Mesendoderm (in vitro differentiated cells): ENCODE measurements at regions not wholly inside any gene's neighbourhood (a gene's known extent, or its start where the extent isn't known, plus 50 kb on each side); places are given as distances from the start of the nearest gene placed in this dataset.

Experiments used
- DNase-seq: peaks from one replicate; pipeline ENCODE4 v3.0.0; 2013
- H2AK5ac ChIP-seq: 2 replicates; pipeline ENCODE4 v1.6.1; 2013; ENCODE audit warnings: low read length, inconsistent platforms
- H2BK120ac ChIP-seq: 2 replicates; pipeline ENCODE4 v1.6.1; 2013; ENCODE audit warnings: low read depth, mild to moderate bottlenecking, low read length, moderate library complexity, mixed read lengths
- H2BK15ac ChIP-seq: replicated peaks from 2 replicates; pipeline ENCODE4 v1.6.1; 2013; ENCODE audit warnings: low read depth, mild to moderate bottlenecking, moderate library complexity
- H2BK5ac ChIP-seq: 2 replicates; pipeline ENCODE4 v1.6.1; 2013; ENCODE audit warnings: low read length, inconsistent platforms
- H3K18ac ChIP-seq: 2 replicates; pipeline ENCODE4 v1.6.1; 2013; ENCODE audit warnings: mild to moderate bottlenecking, low read length, mixed read lengths
- H3K23ac ChIP-seq: one replicate; pipeline ENCODE4 v1.6.1; 2013; ENCODE audit warnings: low read length
- H3K27ac ChIP-seq: 2 replicates; pipeline ENCODE4 v1.5.1; 2013; ENCODE audit warnings: low read depth, mild to moderate bottlenecking, inconsistent platforms, low read length, moderate library complexity
- H3K27me3 ChIP-seq: 2 replicates; pipeline ENCODE4 v1.6.1; 2013; ENCODE audit warnings: low read length, control low read depth, mild to moderate bottlenecking, inconsistent platforms; ENCODE audit not compliant: insufficient read depth, poor library complexity
- H3K36me3 ChIP-seq: 2 replicates; pipeline ENCODE4 v1.6.1; 2013; ENCODE audit warnings: low read length, inconsistent platforms; ENCODE audit not compliant: control insufficient read depth, insufficient read depth
- H3K4ac ChIP-seq: one replicate; pipeline ENCODE4 v1.6.1; 2013; ENCODE audit warnings: low read depth, mild to moderate bottlenecking, low read length, moderate library complexity
- H3K4me1 ChIP-seq: 2 replicates; pipeline ENCODE4 v1.6.1; 2013; ENCODE audit warnings: low read depth, low read length, inconsistent platforms; ENCODE audit not compliant: control insufficient read depth
- H3K4me2 ChIP-seq: 2 replicates; pipeline ENCODE4 v1.6.1; 2013; ENCODE audit warnings: low read length
- H3K4me3 ChIP-seq: 2 replicates; pipeline ENCODE4 v1.5.1; 2013; ENCODE audit warnings: mild to moderate bottlenecking, low read length
- H3K56ac ChIP-seq: one replicate; pipeline ENCODE4 v1.6.1; 2013; ENCODE audit warnings: low read length
- H3K79me1 ChIP-seq: 2 replicates; pipeline ENCODE4 v1.6.1; 2013; ENCODE audit warnings: low read length, inconsistent platforms
- H3K79me2 ChIP-seq: 2 replicates; pipeline ENCODE4 v1.6.1; 2013; ENCODE audit warnings: mild to moderate bottlenecking, low read length; ENCODE audit not compliant: control insufficient read depth, insufficient read depth
- H3K9ac ChIP-seq: 2 replicates; pipeline ENCODE4 v1.6.1; 2013; ENCODE audit warnings: low read length, inconsistent platforms
- H4K5ac ChIP-seq: one replicate; pipeline ENCODE4 v1.6.1; 2013; ENCODE audit warnings: low read length
- H4K8ac ChIP-seq: one replicate; pipeline ENCODE4 v1.6.1; 2013; ENCODE audit warnings: low read depth, mild to moderate bottlenecking, control low read depth, low read length, moderate library complexity
- WGBS: extraction: QIAGEN DNeasy Blood & Tissue Kit; methylation state at CpG from one replicate; pipeline ENCODE4 v1.1.7; 2013; ENCODE audit warnings: low lambda C conversion rate, missing lambda C conversion rate; ENCODE audit not compliant: insufficient coverage; ENCODE audit errors: extremely low coverage; 5-methylcytosine and 5-hydroxymethylcytosine counted together

DNA sequence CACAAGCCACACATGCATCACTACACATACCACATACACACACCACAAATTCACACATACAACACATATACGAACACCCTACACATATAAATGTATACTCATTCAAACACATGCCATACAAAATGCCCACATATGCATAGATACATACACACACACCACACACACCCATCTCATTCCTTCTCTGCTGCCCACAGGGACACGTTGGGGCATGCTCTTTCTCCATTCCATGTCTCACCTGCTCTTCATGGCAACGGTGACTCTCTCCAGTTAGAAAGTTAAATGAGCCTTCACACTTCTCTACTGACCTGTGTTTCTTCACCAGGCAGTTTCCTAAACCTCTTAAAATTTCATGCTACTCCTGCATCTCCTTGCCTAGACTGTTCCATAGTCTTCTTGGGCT is 1194.8 kb downstream of the BCL11B start:
- Histone ChIP-seq H3K4me3 (no peak overlapping the region), H3K18ac (no peak overlapping the region), H4K8ac (no peak overlapping the region), H2BK15ac (no peak overlapping the region), H3K27ac (no peak overlapping the region), H3K79me2 (no peaks in the 10 kb centered on the region), H4K5ac (no peak overlapping the region), H3K23ac (no peak overlapping the region), H2AK5ac (no peak overlapping the region), H3K9ac (no peak overlapping the region), H3K27me3 (no peaks in the 10 kb centered on the region), H3K36me3 (no peaks in the 10 kb centered on the region), H3K4ac (no peak overlapping the region), H3K4me1 (no peaks in the 10 kb centered on the region), H3K79me1 (no peaks in the 10 kb centered on the region), H3K56ac (no peak overlapping the region), H2BK120ac (no peak overlapping the region), H2BK5ac (no peak overlapping the region), H3K4me2 (no peak overlapping the region)
- 100% methylated on average over 1 of the region's 3 CpGs for WGBS
- DNase-seq: no peak

GRCh38 chr14:98082833-98083232 is 1189.2 kb downstream of the BCL11B start:
- H3K4ac ChIP-seq: no peak overlapping the region
- no peak overlapping the region for H4K5ac ChIP-seq
- no peak overlapping the region for H2BK5ac ChIP-seq
- no peak overlapping the region for H3K4me3 ChIP-seq
- H3K27me3 ChIP-seq: no peaks in the 10 kb centered on the region
- no peaks in the 10 kb centered on the region for H3K36me3 ChIP-seq
- no peak overlapping the region for H3K27ac ChIP-seq
- H3K79me1 ChIP-seq: no peaks in the 10 kb centered on the region
- WGBS: no CpG with 5 or more reads among the region's 1 CpG
- no peak overlapping the region for H2BK15ac ChIP-seq
- H3K4me2 ChIP-seq: no peak overlapping the region
- H2AK5ac ChIP-seq: no peak overlapping the region
- DNase-seq: no peak
- H3K9ac ChIP-seq: no peak overlapping the region
- H2BK120ac ChIP-seq: no peak overlapping the region
- no peak overlapping the region for H3K23ac ChIP-seq
- no peak overlapping the region for H3K18ac ChIP-seq
- no peaks in the 10 kb centered on the region for H3K79me2 ChIP-seq
- H4K8ac ChIP-seq: no peak overlapping the region
- no peaks in the 10 kb centered on the region for H3K4me1 ChIP-seq
- no peak overlapping the region for H3K56ac ChIP-seq

- H3K9ac ChIP-seq: no peak overlapping the region
- no peak overlapping the region for H2BK5ac ChIP-seq
- no peak overlapping the region for H2BK15ac ChIP-seq
- H3K4me1 ChIP-seq: no peaks in the 10 kb centered on the region
- no peak overlapping the region for H3K4me3 ChIP-seq
- no peak overlapping the region for H3K23ac ChIP-seq
- H2AK5ac ChIP-seq: no peak overlapping the region
- no peak overlapping the region for H4K8ac ChIP-seq
- H3K18ac ChIP-seq: no peak overlapping the region
- no peak overlapping the region for H3K4ac ChIP-seq
- no peak for DNase-seq
- no peak overlapping the region for H3K27ac ChIP-seq
- WGBS: no CpG with 5 or more reads among the region's 1 CpG
- no peaks in the 10 kb centered on the region for H3K36me3 ChIP-seq
- H3K79me1 ChIP-seq: no peaks in the 10 kb centered on the region
- H3K79me2 ChIP-seq: no peaks in the 10 kb centered on the region
- no peak overlapping the region for H3K56ac ChIP-seq
- H4K5ac ChIP-seq: no peak overlapping the region
- H3K4me2 ChIP-seq: no peak overlapping the region
- H2BK120ac ChIP-seq: no peak overlapping the region
- no peaks in the 10 kb centered on the region for H3K27me3 ChIP-seq
Measured at GRCh38 chr14:98085751-98086150, 1186.2 kb downstream of the BCL11B start.

- H2BK15ac ChIP-seq: no peak overlapping the region
- no peak overlapping the region for H2BK120ac ChIP-seq
- no peak overlapping the region for H2BK5ac ChIP-seq
- H3K56ac ChIP-seq: no peak overlapping the region
- no peak overlapping the region for H4K8ac ChIP-seq
- no peak overlapping the region for H2AK5ac ChIP-seq
- no peak overlapping the region for H3K27ac ChIP-seq
- H3K4me3 ChIP-seq: no peak overlapping the region
- no CpG with 5 or more reads among the region's 2 CpGs for WGBS
- H3K18ac ChIP-seq: no peak overlapping the region
- H3K79me1 ChIP-seq: no peaks in the 10 kb centered on the region
- DNase-seq: no peak
- H3K9ac ChIP-seq: no peak overlapping the region
- no peak overlapping the region for H3K4me2 ChIP-seq
- no peak overlapping the region for H4K5ac ChIP-seq
- H3K79me2 ChIP-seq: no peaks in the 10 kb centered on the region
- no peaks in the 10 kb centered on the region for H3K4me1 ChIP-seq
- no peaks in the 10 kb centered on the region for H3K36me3 ChIP-seq
- no peaks in the 10 kb centered on the region for H3K27me3 ChIP-seq
- no peak overlapping the region for H3K4ac ChIP-seq
- no peak overlapping the region for H3K23ac ChIP-seq
Measured at GRCh38 chr14:98093111-98093510, 1178.9 kb downstream of the BCL11B start.

GRCh38 chr14:98099527-98099926 is 1172.5 kb downstream of the BCL11B start:
- H2BK5ac ChIP-seq: no peak overlapping the region
- no peaks in the 10 kb centered on the region for H3K79me1 ChIP-seq
- no peak overlapping the region for H2AK5ac ChIP-seq
- H3K4me3 ChIP-seq: no peak overlapping the region
- no peak overlapping the region for H3K27ac ChIP-seq
- no CpG with 5 or more reads among the region's 2 CpGs for WGBS
- no peaks in the 10 kb centered on the region for H3K36me3 ChIP-seq
- H3K4me1 ChIP-seq: no peaks in the 10 kb centered on the region
- H3K4me2 ChIP-seq: no peak overlapping the region
- H3K23ac ChIP-seq: no peak overlapping the region
- DNase-seq: no peak
- no peak overlapping the region for H2BK15ac ChIP-seq
- H4K5ac ChIP-seq: no peak overlapping the region
- H2BK120ac ChIP-seq: no peak overlapping the region
- H3K27me3 ChIP-seq: no peaks in the 10 kb centered on the region
- H3K56ac ChIP-seq: no peak overlapping the region
- H3K9ac ChIP-seq: no peak overlapping the region
- no peak overlapping the region for H4K8ac ChIP-seq
- H3K4ac ChIP-seq: no peak overlapping the region
- no peaks in the 10 kb centered on the region for H3K79me2 ChIP-seq
- no peak overlapping the region for H3K18ac ChIP-seq

DNA sequence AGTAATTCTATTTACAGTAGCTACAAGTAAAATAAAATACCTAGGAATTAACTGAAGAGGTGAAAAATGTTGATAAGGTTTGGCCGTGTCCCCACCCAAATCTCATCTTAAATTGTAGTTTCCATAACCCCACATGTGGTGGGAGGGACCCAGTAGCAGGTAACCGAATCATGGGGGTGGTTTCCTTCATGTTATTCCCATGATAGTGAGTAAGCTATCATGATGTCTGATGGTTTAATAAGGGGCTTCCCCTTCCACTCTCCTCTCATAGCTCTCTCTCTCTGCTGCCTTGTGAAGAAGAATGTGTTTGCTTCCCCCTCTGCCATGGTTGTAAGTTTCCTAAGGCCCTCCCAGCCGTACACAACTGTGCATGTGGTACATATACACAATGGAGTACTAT is 1170.7 kb downstream of the BCL11B start:
- H3K27ac ChIP-seq: no peak overlapping the region
- no peak overlapping the region for H3K18ac ChIP-seq
- no peak overlapping the region for H3K23ac ChIP-seq
- no peak overlapping the region for H2BK120ac ChIP-seq
- H3K9ac ChIP-seq: no peak overlapping the region
- no peak overlapping the region for H2AK5ac ChIP-seq
- WGBS: no CpG with 5 or more reads among the region's 3 CpGs
- H3K36me3 ChIP-seq: no peaks in the 10 kb centered on the region
- H3K56ac ChIP-seq: no peak overlapping the region
- H3K4ac ChIP-seq: no peak overlapping the region
- H3K79me1 ChIP-seq: no peaks in the 10 kb centered on the region
- no peak overlapping the region for H2BK5ac ChIP-seq
- no peak for DNase-seq
- H3K4me3 ChIP-seq: no peak overlapping the region
- H3K79me2 ChIP-seq: no peaks in the 10 kb centered on the region
- H4K5ac ChIP-seq: no peak overlapping the region
- no peaks in the 10 kb centered on the region for H3K4me1 ChIP-seq
- no peak overlapping the region for H4K8ac ChIP-seq
- no peak overlapping the region for H2BK15ac ChIP-seq
- no peak overlapping the region for H3K4me2 ChIP-seq
- no peaks in the 10 kb centered on the region for H3K27me3 ChIP-seq
